Colonic mucosa (tissue), 4 donors: ENCODE measurements at regions not wholly inside any gene's neighbourhood (a gene's known extent, or its start where the extent isn't known, plus 50 kb on each side); places are given as distances from the start of the nearest gene placed in this dataset.
A peak's percentile ranks its signal among the peaks of the same experiment; 100 is the strongest.
"Not testable (repeated sequence)": the region's sequence is repeated elsewhere in the genome, so short reads cannot be mapped to it uniquely, and the experiment has no call there.

Source experiments
- DNase-seq: peaks from one replicate; pipeline ENCODE4 v3.0.0-alpha.2; 2020
- H3K27ac ChIP-seq: fragments of 200-600 bp; one replicate; pipeline ENCODE4 v1.8.0; 2021
- H3K27me3 ChIP-seq: fragments of 200-600 bp; one replicate; pipeline ENCODE4 v1.8.0; 2021
- H3K36me3 ChIP-seq: fragments of 200-600 bp; one replicate; pipeline ENCODE4 v1.8.0; 2021
- H3K4me1 ChIP-seq: fragments of 200-600 bp; one replicate; pipeline ENCODE4 v1.8.0; 2021; ENCODE audit warnings: mild to moderate bottlenecking
- H3K4me3 ChIP-seq: fragments of 200-600 bp; one replicate; pipeline ENCODE4 v1.8.0; 2021
- H3K9ac ChIP-seq, 2 donors: one replicate each; pipeline ENCODE4 v1.7.0; 2013; ENCODE audit warnings: control low read depth in 2 of 2, low read depth in 2 of 2, low read length in 2 of 2
- H3K9me3 ChIP-seq: fragments of 200-600 bp; one replicate; pipeline ENCODE4 v1.8.0; 2021
- CTCF ChIP-seq: fragments of 200-600 bp; IDR thresholded peaks from one replicate; pipeline ENCODE4 v1.8.0; 2022; ENCODE audit warnings: antibody characterized with exemption, mild to moderate bottlenecking
- intact Hi-C: fragments of 100-400 bp; cut with DNase I; formaldehyde crosslinking; loops from one replicate; pipeline ENCODE4 v1.14.1; 2022
- donor health status: healthy.
- donor health status: DM: no; HTN: no; CAD: no.
- donor health status: DM: no; HTN: no; CAD: no.

GRCh38 chr2:14896330-14897030 is 264.0 kb downstream of the LRATD1 start:
- Histone ChIP-seq H3K27ac (no peak overlapping the region), H3K27me3 (no peaks in the 10 kb centered on the region), H3K9me3 (no peaks in the 10 kb centered on the region), H3K4me3 (no peak overlapping the region), H3K36me3 (no peaks in the 10 kb centered on the region), H3K4me1 (no peaks in the 10 kb centered on the region), H3K9ac (no peak overlapping the region)
- TF ChIP-seq CTCF = no peak
- no peak for DNase-seq
- intact Hi-C loops = no loop called here

GRCh38 chr2:14899621-14900414 is 267.3 kb downstream of the LRATD1 start:
- H3K27me3 ChIP-seq = no peaks in the 10 kb centered on the region
- H3K4me1 ChIP-seq = no peaks in the 10 kb centered on the region
- H3K4me3 ChIP-seq = no peak overlapping the region
- H3K27ac ChIP-seq = no peak overlapping the region
- intact Hi-C loops = loop anchor here (5.0 kb wide), 1 partner anchor 468 kb away; no protein-coding TSS in a partner anchor
- no peaks in the 10 kb centered on the region for H3K36me3 ChIP-seq
- no peaks in the 10 kb centered on the region for H3K9me3 ChIP-seq
- no peak for DNase-seq
- no peak for TF ChIP-seq CTCF
- no peak overlapping the region for H3K9ac ChIP-seq

GRCh38 chr2:14901737-14902136 is 269.2 kb downstream of the LRATD1 start:
- no peak for DNase-seq
- Histone ChIP-seq H3K27me3 (no peaks in the 10 kb centered on the region), H3K4me3 (no peak overlapping the region), H3K36me3 (no peaks in the 10 kb centered on the region), H3K9ac (no peak overlapping the region), H3K9me3 (no peaks in the 10 kb centered on the region), H3K4me1 (no peaks in the 10 kb centered on the region), H3K27ac (no peak overlapping the region)
- intact Hi-C loops = loop anchor here (5.0 kb wide), 1 partner anchor 469 kb away; no protein-coding TSS in a partner anchor
- TF ChIP-seq CTCF = no peak

GRCh38 chr2:14902953-14903352 is 270.4 kb downstream of the LRATD1 start:
- no peak for DNase-seq
- Histone ChIP-seq H3K9me3 (no peaks in the 10 kb centered on the region), H3K36me3 (no peaks in the 10 kb centered on the region), H3K27me3 (no peaks in the 10 kb centered on the region), H3K4me1 (no peaks in the 10 kb centered on the region), H3K4me3 (no peak overlapping the region), H3K27ac (no peak overlapping the region), H3K9ac (no peak overlapping the region)
- no peak for TF ChIP-seq CTCF
- intact Hi-C loops = loop anchor here (5.0 kb wide), 1 partner anchor 471 kb away; no protein-coding TSS in a partner anchor

- Histone ChIP-seq H3K27ac (no peak overlapping the region), H3K27me3 (no peaks in the 10 kb centered on the region), H3K9me3 (no peaks in the 10 kb centered on the region), H3K36me3 (no peaks in the 10 kb centered on the region), H3K9ac (no peak overlapping the region), H3K4me1 (no peaks in the 10 kb centered on the region), H3K4me3 (no peak overlapping the region)
- DNase-seq = peak; percentile 62
- TF ChIP-seq CTCF = peak; percentile 81
- intact Hi-C loops = loop anchor here (5.0 kb wide), 1 partner anchor 472 kb away; no protein-coding TSS in a partner anchor
These were observed 271.3 kb downstream of the LRATD1 start for GRCh38 chr2:14903709-14904374.

GRCh38 chr2:14904378-14904777 is 271.9 kb downstream of the LRATD1 start:
- not testable (repeated sequence) for H3K4me1 ChIP-seq, H3K36me3 ChIP-seq, H3K9ac ChIP-seq, H3K9me3 ChIP-seq, H3K27ac ChIP-seq, DNase-seq, H3K27me3 ChIP-seq, H3K4me3 ChIP-seq
- intact Hi-C loops = loop anchor here (5.0 kb wide), 1 partner anchor 472 kb away; no protein-coding TSS in a partner anchor
